ENCODE measurements at regions not wholly inside any gene's neighbourhood (a gene's known extent, or its start where the extent isn't known, plus 50 kb on each side); places are given as distances from the start of the nearest gene placed in this dataset.
"Not testable (repeated sequence)": the region's sequence is repeated elsewhere in the genome, so short reads cannot be mapped to it uniquely, and the experiment has no call there.

DNA sequence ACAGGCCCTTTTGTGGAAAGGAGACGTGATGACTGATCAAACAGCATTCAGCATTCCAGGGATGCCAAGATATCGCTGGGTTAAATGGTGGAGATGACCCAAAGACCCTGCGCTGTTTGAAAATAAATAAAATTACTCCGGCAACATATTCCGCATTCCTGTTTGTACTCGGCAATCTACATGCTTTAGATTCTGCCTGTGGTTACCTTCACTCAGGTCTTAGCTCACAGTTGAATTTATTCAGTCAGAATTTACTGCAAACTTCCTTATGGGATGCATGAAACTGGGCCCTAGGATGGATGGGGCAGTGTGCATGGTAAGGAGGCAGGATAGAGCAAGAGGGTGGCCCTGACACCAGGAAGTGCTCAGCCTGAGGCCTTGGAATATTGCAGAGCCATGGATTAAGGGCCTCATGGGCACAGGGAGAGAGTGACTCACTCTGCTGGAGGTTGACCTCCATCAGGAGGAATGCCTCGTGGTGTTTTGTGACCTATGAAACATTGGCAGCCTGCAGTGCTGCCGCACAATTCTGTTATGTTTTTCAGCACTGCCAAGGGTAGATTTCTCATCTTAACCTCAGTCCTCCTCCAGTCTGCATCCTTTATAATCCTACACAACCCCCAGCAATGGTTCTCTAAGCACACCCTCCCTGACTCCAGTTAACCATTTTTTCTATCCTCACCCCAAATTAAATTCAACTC, 321.4 kb downstream of the IRS1 start:
- no peak for DNase-seq (ENCODE audit: low read depth in 4 of 4, low spot score in 1 of 4)

- DNase-seq (ENCODE audit: low read depth in 4 of 4, low spot score in 1 of 4): no peak
Observed at GRCh38 chr2:226477221-226478108, 322.2 kb downstream of the IRS1 start.

DNA sequence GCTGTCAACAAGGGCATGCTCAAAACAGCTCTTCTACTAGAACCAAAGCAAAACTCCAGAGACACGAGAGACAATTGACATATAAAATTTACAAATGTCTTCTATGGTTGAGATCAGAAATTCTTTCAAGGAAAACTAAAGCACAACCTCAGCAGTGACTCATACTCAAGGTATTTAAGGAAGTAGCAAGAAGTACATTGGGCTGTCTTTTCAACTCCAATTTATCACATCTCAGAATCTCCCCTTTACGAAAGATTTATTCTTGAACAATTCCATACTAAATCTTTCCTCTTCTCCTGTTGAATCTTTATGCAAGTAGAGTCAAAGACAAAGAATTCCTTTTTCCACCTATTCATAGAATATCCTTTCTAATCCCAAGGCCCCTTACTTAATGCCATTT, 324.0 kb downstream of the IRS1 start:
- no peak for DNase-seq (ENCODE audit: low read depth in 4 of 4, low spot score in 1 of 4)

- DNase-seq (ENCODE audit: low read depth in 4 of 4, low spot score in 1 of 4): no peak
Observed at GRCh38 chr2:226474131-226474530, 325.5 kb downstream of the IRS1 start.

- no peak for DNase-seq (ENCODE audit: low read depth in 4 of 4, low spot score in 1 of 4)
Observed at GRCh38 chr2:226471987-226472470, 327.6 kb downstream of the IRS1 start.

- DNase-seq (ENCODE audit: low read depth in 4 of 4, low spot score in 1 of 4): no peak
Observed at GRCh38 chr2:226467633-226468032, 332.0 kb downstream of the IRS1 start.

DNA sequence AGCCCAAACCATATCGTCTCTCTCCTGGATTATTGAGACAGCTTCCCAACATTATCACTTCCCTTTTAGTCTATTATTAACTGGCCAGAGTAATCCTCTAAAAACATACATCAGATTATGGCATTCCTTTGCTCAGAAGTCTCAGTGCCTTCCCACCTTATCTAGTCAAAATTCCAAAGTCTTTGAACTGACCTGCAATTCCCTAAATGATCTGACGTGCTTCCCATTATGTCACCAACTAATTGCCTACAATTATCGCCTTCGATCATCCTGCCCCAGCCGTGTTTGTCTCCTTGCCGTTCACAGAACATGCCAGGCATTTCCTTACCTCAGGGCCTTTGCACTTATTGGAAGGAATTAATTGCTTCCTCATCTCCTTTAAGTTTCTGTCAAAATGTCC, 332.4 kb downstream of the IRS1 start:
- DNase-seq (ENCODE audit: low read depth in 4 of 4, low spot score in 1 of 4): no peak

GRCh38 chr2:226466589-226466988, 333.0 kb downstream of the IRS1 start:
- DNase-seq (ENCODE audit: low read depth in 4 of 4, low spot score in 1 of 4): no peak

- DNase-seq (ENCODE audit: low read depth in 4 of 4, low spot score in 1 of 4): no peak
Observed at GRCh38 chr2:226466124-226466523, 333.5 kb downstream of the IRS1 start.

DNA sequence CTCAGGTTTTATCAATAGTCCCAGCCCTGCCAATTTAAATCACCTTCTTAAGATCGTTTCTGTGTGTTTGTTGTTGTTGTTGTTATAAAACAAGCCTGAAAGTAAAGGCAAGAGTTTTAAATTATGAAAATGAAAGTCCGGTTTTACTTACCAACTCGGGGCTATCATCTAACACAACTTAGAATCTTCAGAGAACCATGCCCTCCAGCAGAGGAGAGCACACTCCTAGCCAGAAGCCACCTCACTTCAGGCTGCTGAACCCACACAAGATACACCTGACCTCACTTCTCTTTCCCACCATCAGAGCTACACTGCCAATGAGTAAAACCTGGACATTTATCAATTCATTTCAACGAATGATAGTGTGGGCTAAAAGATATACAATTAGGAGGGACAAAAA, 335.2 kb downstream of the IRS1 start:
- no peak for DNase-seq (ENCODE audit: low read depth in 4 of 4, low spot score in 1 of 4)

- DNase-seq (ENCODE audit: low read depth in 4 of 4, low spot score in 1 of 4): no peak
Observed at GRCh38 chr2:226463154-226463553, 336.5 kb downstream of the IRS1 start.

DNA sequence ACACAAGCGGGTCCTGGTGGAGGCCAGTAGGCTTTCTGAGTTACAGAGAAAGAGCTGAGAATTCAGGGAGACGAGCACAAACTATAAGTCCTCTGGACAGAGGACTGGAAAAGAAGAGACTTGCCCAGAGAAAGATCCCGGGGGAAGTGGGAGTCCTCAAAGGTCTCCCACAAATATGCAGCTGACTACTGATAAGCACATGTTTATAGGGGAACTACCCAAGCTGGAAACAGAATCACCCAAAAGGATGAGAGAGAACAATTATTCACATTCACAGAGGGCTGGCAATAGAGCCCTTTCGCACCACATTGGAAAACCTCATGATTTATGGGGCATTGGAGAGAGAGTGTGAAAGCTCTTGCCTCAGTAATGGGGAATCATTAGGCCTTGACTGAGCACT, 337.6 kb downstream of the IRS1 start:
- DNase-seq (ENCODE audit: low read depth in 4 of 4, low spot score in 1 of 4): no peak

DNA sequence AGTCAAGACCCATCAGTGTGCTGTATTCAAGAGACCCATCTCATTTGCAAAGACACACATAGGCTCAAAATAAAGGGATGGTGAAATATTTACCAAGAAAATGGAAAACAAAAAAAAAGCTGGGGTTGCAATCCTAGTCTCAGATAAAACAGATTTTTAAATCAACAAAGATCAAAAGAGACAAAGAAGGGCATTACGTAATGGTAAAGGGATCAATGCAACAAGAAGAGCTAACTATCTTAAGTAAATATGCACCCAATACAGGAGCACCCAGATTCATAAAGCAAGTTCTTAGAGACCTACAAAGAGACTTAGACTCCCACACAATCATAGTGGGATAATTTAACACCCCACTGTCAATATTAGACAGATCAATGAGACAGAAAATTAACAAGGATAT, 343.5 kb downstream of the IRS1 start:
- not testable (repeated sequence) for DNase-seq (ENCODE audit: low read depth in 4 of 4, low spot score in 1 of 4)

DNA sequence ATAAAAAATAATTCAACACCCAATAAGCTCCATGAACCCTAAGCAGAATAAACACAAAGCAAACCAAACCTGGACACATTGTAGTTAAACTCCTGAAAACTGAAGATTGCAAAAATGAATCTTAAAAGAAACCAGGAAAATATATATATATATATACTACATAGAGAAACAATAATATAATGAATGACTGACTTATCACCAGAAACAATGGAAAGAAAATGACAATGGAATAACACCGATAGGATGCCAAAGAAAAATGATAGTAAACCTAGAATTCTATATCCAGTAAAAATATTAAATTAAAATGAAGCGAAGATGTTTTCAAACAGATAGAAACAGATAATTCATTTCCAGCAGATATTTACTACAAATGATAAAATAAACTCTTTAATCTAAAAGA, 346.9 kb downstream of the IRS1 start:
- no peak for DNase-seq (ENCODE audit: low read depth in 4 of 4, low spot score in 1 of 4)

GRCh38 chr2:226451486-226451885, 348.1 kb downstream of the IRS1 start:
- no peak for DNase-seq (ENCODE audit: low read depth in 4 of 4, low spot score in 1 of 4)

DNA sequence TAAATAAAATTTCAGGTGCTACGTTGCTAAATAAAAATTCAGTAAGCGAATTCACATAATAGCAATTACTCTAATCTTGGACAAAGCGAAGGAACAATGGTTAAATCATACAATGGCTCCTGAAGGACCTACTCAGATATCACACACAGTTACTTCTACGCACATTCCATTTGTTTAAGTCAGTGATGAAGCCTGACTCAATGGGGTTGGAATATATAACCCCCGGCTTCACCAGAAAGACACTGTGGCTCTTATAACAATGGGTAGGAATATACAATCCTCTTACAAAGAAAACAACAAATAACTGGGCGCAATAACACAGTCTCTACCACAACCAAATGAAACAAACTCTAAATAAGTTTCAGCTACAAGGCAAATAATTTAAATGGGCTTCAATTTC, 349.5 kb downstream of the IRS1 start:
- no peak for DNase-seq (ENCODE audit: low read depth in 4 of 4, low spot score in 1 of 4)

DNA sequence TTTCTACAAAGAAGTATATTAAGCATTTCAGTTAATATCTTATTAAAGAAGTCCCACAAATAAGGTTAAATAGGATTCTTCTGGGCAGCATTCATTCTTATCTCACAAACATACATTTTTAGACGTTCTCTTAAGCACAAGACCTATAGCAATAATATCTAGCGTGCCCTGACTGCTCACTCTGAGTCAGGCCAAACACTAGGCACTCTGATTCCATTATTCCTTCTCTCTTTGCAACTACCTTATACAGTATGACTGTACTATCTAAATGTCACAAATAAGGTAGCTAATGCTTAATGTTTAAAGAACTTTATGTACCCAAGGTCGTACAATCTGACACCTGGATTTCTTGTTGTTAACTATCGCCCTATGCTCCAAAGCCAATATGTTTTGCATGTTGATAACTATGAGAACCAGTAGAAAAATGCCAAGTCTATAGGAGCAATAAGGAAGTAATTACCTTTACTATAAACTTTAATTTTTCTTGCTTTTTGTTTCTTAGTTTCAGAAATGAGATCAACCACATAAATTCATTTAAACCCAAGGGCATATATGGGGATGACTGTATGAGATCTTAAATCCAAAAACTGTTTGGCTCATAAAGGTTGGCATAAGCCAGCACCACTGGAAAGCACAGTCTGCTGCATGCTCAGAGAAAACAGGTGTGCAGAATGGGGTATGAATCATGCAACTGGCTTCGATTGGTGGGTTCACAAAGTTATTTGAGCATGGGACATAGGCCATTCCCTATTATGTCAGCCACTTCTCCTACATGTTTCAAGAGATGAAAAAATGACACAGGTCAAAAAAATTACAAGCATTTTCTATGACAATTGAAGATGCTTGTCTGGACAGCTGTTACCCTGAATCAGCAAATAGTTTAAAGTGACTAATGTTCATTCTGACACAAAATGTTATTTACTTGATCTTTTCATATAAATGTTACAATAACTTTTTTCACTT, 352.0 kb downstream of the IRS1 start:
- no peak for DNase-seq (ENCODE audit: low read depth in 4 of 4, low spot score in 1 of 4)

GRCh38 chr2:226446406-226447001, 353.1 kb downstream of the IRS1 start:
- no peak for DNase-seq (ENCODE audit: low read depth in 4 of 4, low spot score in 1 of 4)

- DNase-seq (ENCODE audit: low read depth in 4 of 4, low spot score in 1 of 4): no peak
Observed at GRCh38 chr2:226445216-226445861, 354.3 kb downstream of the IRS1 start.

DNA sequence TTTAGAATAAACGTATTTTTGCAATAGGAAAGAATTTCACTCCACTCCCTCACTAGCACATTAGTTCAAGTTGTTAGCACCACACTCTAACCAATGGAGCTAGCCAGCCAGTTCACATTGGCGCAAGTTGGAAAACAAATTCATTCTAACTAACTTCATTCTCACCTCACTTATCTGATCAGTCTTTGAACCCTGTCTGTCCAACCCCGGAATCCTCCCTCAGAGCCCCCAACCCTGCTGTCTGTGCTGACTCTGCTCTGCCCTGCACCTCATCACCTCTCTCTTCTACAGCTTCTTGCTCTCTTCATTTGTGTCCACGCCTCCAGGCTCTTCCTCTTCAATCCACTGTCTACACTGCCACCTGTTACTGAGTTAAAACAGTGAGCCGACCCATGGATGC, 356.5 kb downstream of the IRS1 start:
- DNase-seq (ENCODE audit: low read depth in 4 of 4, low spot score in 1 of 4): no peak

All from stimulated activated CD4-positive, alpha-beta T cell treated with anti-CD3 and anti-CD28 coated beads, Interleukin-1b, Interleukin-23, amount 100 ng/mL, for 24 hours (primary cell).